HepG2 (cell line): ENCODE measurements at regions not wholly inside any gene's neighbourhood (a gene's known extent, or its start where the extent isn't known, plus 50 kb on each side); places are given as distances from the start of the nearest gene placed in this dataset.
A peak's percentile ranks its signal among the peaks of the same experiment; 100 is the strongest.

Experiments
- AGO1 ChIP-seq: fragments of 200-400 bp; formaldehyde crosslinking; IDR thresholded peaks from 2 replicates; pipeline ENCODE4 v1.6.1; 2017; ENCODE audit warnings: mild to moderate bottlenecking, low read depth, low read length, moderate library complexity; ENCODE audit not compliant: poor library complexity, severe bottlenecking
- GATA4 ChIP-seq: sonication (generic); IDR thresholded peaks from 2 replicates; pipeline ENCODE4 v1.6.1; 2016; ENCODE audit warnings: antibody characterized with exemption, low read depth, borderline replicate concordance
- HNF4G ChIP-seq, 2 experiments: sonication (generic) in 1 of 2; formaldehyde crosslinking in 1 of 2; IDR thresholded peaks; 2 replicates each; pipeline versions ENCODE4 v1.4.0 to v1.6.1; 2011 to 2020; ENCODE audit warnings: borderline replicate concordance in 2 of 2, low read depth in 2 of 2, mild to moderate bottlenecking in 2 of 2, low read length in 1 of 2, missing genetic modification reagents in 1 of 2, moderate library complexity in 1 of 2
- ISL2 ChIP-seq: sonication (generic); formaldehyde crosslinking; IDR thresholded peaks from 2 replicates; pipeline ENCODE4 v1.5.0; 2020; ENCODE audit warnings: missing genetic modification reagents
- KDM2A ChIP-seq: sonication (generic); formaldehyde crosslinking; IDR thresholded peaks from 2 replicates; pipeline ENCODE4 v1.4.0; 2020; ENCODE audit warnings: low read depth, missing genetic modification reagents, borderline replicate concordance
- MIER2 ChIP-seq: IDR thresholded peaks from 2 replicates; pipeline ENCODE4 v1.6.1; 2016; ENCODE audit warnings: missing biosample characterization, missing genetic modification reagents
- POGZ ChIP-seq: sonication (generic); formaldehyde crosslinking; IDR thresholded peaks from 2 replicates; pipeline ENCODE4 v1.4.0; 2020; ENCODE audit warnings: mild to moderate bottlenecking, missing genetic modification reagents
- RBM39 ChIP-seq: fragments of 200-400 bp; formaldehyde crosslinking; IDR thresholded peaks from one replicate; pipeline ENCODE4 v1.6.1; 2018; ENCODE audit warnings: antibody characterized with exemption, mild to moderate bottlenecking, low read depth, low read length; ENCODE audit not compliant: poor library complexity, severe bottlenecking
- RFX3 ChIP-seq: IDR thresholded peaks from 2 replicates; pipeline ENCODE4 v1.6.1; 2016; ENCODE audit warnings: missing biosample characterization, missing genetic modification reagents
- SMARCC2 ChIP-seq: fragments of 450-650 bp; IDR thresholded peaks from 2 replicates; pipeline ENCODE4 v1.6.1; 2017; ENCODE audit warnings: antibody characterized with exemption, mild to moderate bottlenecking
- SMYD3 ChIP-seq: sonication (generic); formaldehyde crosslinking; IDR thresholded peaks from 2 replicates; pipeline ENCODE4 v1.8.1; 2023; ENCODE audit warnings: mild to moderate bottlenecking, missing genetic modification reagents
- XBP1 ChIP-seq: sonication (generic); formaldehyde crosslinking; IDR thresholded peaks from 2 replicates; pipeline ENCODE4 v1.5.0; 2020; ENCODE audit warnings: missing genetic modification reagents
- ZKSCAN5 ChIP-seq: sonication (generic); formaldehyde crosslinking; IDR thresholded peaks from 2 replicates; pipeline ENCODE4 v1.5.1; 2020; ENCODE audit warnings: mild to moderate bottlenecking, missing genetic modification reagents
- ZNF350 ChIP-seq: sonication (generic); formaldehyde crosslinking; IDR thresholded peaks from 2 replicates; pipeline ENCODE4 v1.4.0; 2020; ENCODE audit warnings: mild to moderate bottlenecking, low read depth, missing genetic modification reagents, borderline replicate concordance
- ZNF556 ChIP-seq: sonication (generic); formaldehyde crosslinking; IDR thresholded peaks from 2 replicates; pipeline ENCODE4 v1.4.0; 2020; ENCODE audit warnings: mild to moderate bottlenecking, missing genetic modification reagents, borderline replicate concordance
- ZNF720 ChIP-seq: sonication (generic); formaldehyde crosslinking; IDR thresholded peaks from 2 replicates; pipeline ENCODE4 v1.4.0; 2020; ENCODE audit warnings: missing genetic modification reagents
- ZNF790 ChIP-seq: sonication (generic); formaldehyde crosslinking; IDR thresholded peaks from 2 replicates; pipeline ENCODE4 v1.8.0; 2022; ENCODE audit warnings: missing genetic modification reagents, mild to moderate bottlenecking, borderline replicate concordance
- TF ChIP-seq, protein P1 (sequence below), 2 experiments: sonication (generic) in 1 of 2; formaldehyde crosslinking in 1 of 2; IDR thresholded peaks; 2 replicates each; pipeline versions ENCODE4 v1.4.0 to v1.6.1; 2016 to 2020; ENCODE audit warnings: borderline replicate concordance in 1 of 2, low read depth in 1 of 2, mild to moderate bottlenecking in 1 of 2, missing genetic modification reagents in 1 of 2
- TF ChIP-seq, protein P2 (sequence below): sonication (generic); formaldehyde crosslinking; IDR thresholded peaks from 2 replicates; pipeline ENCODE4 v1.4.0; 2020; ENCODE audit warnings: missing genetic modification reagents

DNA sequence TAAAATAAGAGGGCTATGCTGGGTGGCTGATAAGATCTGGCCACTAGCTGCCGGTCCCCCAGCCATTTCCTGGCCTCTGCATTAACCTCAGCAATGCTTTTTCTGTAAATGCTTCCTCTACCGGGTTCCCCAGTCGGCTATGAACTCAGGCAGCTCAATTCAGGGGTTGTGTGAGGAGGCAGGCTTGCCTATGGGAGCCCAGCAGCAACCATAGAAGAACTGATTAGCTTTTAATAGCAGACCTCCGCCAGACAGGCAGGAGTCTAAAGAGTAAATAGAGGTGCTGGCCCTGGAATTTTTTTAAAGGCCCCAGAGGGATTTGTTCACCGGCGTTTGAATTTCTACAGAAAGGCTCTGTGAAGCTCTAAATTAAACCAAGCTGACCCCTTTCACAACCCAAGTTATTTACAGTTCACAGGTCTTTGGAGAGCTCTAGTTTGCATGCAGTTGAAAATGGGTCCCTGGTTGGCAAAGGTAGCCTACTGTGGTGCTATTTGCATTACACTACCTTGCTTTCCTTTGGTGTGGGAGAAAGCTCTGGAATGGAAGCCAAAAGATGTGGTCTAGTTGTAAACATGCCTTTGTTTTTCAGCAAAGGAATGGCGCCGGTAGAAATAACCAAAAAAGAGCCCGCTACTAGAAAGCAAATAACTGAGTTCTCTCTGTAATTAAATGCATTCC is 289.7 kb upstream of the SEMA6A start (continued):
- TF ChIP-seq SMYD3 (0 out of 2 replicates have a peak, but pooled peaks have one; percentile 21), ZKSCAN5 (CRISPR knock-in tag) (no peak), ZNF556 (peak; percentile 73; the same call in 1 of the 2 replicates), ZNF720 (CRISPR knock-in tag) (no peak), GATA4 (peak; percentile 88; the same call in 1 of the 2 replicates), AGO1 (no peak), SMARCC2 (0 out of 2 replicates have a peak, but pooled peaks have one; percentile 69), RBM39 (no peak), HNF4G (IDR thresholded peaks at IDR 0.05; ENCODE audit: borderline replicate concordance, low read depth, low read length) (peak; percentile 74; the same call in 1 of the 2 replicates), HNF4G (CRISPR knock-in tag; IDR thresholded peaks at IDR 0.05; ENCODE audit: borderline replicate concordance, low read depth) (no peak), ZNF350 (CRISPR knock-in tag) (no peak), POGZ (CRISPR knock-in tag) (peak; percentile 83), XBP1 (CRISPR knock-in tag) (no peak), MIER2 (CRISPR knock-in tag) (peak; percentile 27; the same call in 1 of the 2 replicates), RFX3 (CRISPR knock-in tag) (no peak), ZNF790 (CRISPR knock-in tag) (no peak), KDM2A (CRISPR knock-in tag) (no peak), ISL2 (CRISPR knock-in tag) (peak; percentile 98)
- TF ChIP-seq, protein P1, sequence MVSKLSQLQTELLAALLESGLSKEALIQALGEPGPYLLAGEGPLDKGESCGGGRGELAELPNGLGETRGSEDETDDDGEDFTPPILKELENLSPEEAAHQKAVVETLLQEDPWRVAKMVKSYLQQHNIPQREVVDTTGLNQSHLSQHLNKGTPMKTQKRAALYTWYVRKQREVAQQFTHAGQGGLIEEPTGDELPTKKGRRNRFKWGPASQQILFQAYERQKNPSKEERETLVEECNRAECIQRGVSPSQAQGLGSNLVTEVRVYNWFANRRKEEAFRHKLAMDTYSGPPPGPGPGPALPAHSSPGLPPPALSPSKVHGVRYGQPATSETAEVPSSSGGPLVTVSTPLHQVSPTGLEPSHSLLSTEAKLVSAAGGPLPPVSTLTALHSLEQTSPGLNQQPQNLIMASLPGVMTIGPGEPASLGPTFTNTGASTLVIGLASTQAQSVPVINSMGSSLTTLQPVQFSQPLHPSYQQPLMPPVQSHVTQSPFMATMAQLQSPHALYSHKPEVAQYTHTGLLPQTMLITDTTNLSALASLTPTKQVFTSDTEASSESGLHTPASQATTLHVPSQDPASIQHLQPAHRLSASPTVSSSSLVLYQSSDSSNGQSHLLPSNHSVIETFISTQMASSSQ (IDR thresholded peaks at IDR 0.05; ENCODE audit: low read depth) = peak; percentile 21; the same call in 1 of the 2 replicates
- TF ChIP-seq, protein P1 (CRISPR knock-in tag; IDR thresholded peaks at IDR 0.05; ENCODE audit: borderline replicate concordance) = peak; percentile 86
- TF ChIP-seq, protein P2, sequence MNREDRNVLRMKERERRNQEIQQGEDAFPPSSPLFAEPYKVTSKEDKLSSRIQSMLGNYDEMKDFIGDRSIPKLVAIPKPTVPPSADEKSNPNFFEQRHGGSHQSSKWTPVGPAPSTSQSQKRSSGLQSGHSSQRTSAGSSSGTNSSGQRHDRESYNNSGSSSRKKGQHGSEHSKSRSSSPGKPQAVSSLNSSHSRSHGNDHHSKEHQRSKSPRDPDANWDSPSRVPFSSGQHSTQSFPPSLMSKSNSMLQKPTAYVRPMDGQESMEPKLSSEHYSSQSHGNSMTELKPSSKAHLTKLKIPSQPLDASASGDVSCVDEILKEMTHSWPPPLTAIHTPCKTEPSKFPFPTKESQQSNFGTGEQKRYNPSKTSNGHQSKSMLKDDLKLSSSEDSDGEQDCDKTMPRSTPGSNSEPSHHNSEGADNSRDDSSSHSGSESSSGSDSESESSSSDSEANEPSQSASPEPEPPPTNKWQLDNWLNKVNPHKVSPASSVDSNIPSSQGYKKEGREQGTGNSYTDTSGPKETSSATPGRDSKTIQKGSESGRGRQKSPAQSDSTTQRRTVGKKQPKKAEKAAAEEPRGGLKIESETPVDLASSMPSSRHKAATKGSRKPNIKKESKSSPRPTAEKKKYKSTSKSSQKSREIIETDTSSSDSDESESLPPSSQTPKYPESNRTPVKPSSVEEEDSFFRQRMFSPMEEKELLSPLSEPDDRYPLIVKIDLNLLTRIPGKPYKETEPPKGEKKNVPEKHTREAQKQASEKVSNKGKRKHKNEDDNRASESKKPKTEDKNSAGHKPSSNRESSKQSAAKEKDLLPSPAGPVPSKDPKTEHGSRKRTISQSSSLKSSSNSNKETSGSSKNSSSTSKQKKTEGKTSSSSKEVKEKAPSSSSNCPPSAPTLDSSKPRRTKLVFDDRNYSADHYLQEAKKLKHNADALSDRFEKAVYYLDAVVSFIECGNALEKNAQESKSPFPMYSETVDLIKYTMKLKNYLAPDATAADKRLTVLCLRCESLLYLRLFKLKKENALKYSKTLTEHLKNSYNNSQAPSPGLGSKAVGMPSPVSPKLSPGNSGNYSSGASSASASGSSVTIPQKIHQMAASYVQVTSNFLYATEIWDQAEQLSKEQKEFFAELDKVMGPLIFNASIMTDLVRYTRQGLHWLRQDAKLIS (CRISPR knock-in tag) = no peak
